Type B pancreatic cell (in vitro differentiated cells): ENCODE measurements at regions not wholly inside any gene's neighbourhood (a gene's known extent, or its start where the extent isn't known, plus 50 kb on each side); places are given as distances from the start of the nearest gene placed in this dataset.

Experiments
- DNase-seq: peaks from one replicate; pipeline ENCODE4 v3.0.0; 2021; ENCODE audit warnings: mixed read lengths; ENCODE audit not compliant: unreplicated experiment; ENCODE audit errors: extremely low spot score
- H3K27ac Mint-ChIP-seq: 2 replicates; pipeline ENCODE4 v1.8.0; 2021; ENCODE audit warnings: mild to moderate bottlenecking, mixed read lengths
- H3K27me3 Mint-ChIP-seq: 2 replicates; pipeline ENCODE4 v1.8.0; 2021; ENCODE audit warnings: mixed read lengths
- H3K36me3 Mint-ChIP-seq: 2 replicates; pipeline ENCODE4 v1.8.0; 2021; ENCODE audit warnings: mixed read lengths
- H3K4me1 Mint-ChIP-seq: one replicate; pipeline ENCODE4 v1.8.0; 2021; ENCODE audit warnings: mixed read lengths; ENCODE audit not compliant: unreplicated experiment
- H3K4me3 Mint-ChIP-seq: 2 replicates; pipeline ENCODE4 v1.8.0; 2021; ENCODE audit warnings: mild to moderate bottlenecking, mixed read lengths
- H3K9me3 Mint-ChIP-seq: 2 replicates; pipeline ENCODE4 v1.8.0; 2021; ENCODE audit warnings: mixed read lengths
- CTCF ChIP-seq: fragments of 200-600 bp; sonication (generic); conservative IDR thresholded peaks from 2 replicates; pipeline ENCODE4 v1.5.0; 2021; ENCODE audit warnings: antibody characterized with exemption, mild to moderate bottlenecking

GRCh38 chr20:11766961-11767360, 150.7 kb upstream of the BTBD3 start:
- DNase-seq: no peak
- peaks cover 13% of the 10 kb centered on the region for H3K27me3 Mint-ChIP-seq
- TF ChIP-seq CTCF: no peak

GRCh38 chr20:11769825-11770224, 147.9 kb upstream of the BTBD3 start:
- Mint-ChIP-seq H3K36me3 (no peaks in the 10 kb centered on the region), H3K9me3 (peaks cover 4% of the 10 kb centered on the region), H3K4me3 (no peak overlapping the region), H3K27ac (no peak overlapping the region), H3K27me3 (peaks cover 8% of the 10 kb centered on the region), H3K4me1 (peaks cover 13% of the 10 kb centered on the region)
- TF ChIP-seq CTCF: no peak
- no peak for DNase-seq

More at GRCh38 chr20:11766961-11767360, 150.7 kb upstream of the BTBD3 start:
- Mint-ChIP-seq H3K4me1 (peaks cover 13% of the 10 kb centered on the region), H3K27ac (no peak overlapping the region), H3K4me3 (no peak overlapping the region), H3K36me3 (no peaks in the 10 kb centered on the region), H3K9me3 (no peaks in the 10 kb centered on the region)

- Mint-ChIP-seq H3K27me3 (peaks cover 8% of the 10 kb centered on the region), H3K9me3 (peaks cover 8% of the 10 kb centered on the region), H3K4me3 (no peak overlapping the region), H3K4me1 (peaks cover under 1% of the 10 kb centered on the region), H3K36me3 (no peaks in the 10 kb centered on the region), H3K27ac (no peak overlapping the region)
- no peak for DNase-seq
- no peak for TF ChIP-seq CTCF
Measured at GRCh38 chr20:11772226-11772730, 145.4 kb upstream of the BTBD3 start.

GRCh38 chr20:11776687-11777086, 141.0 kb upstream of the BTBD3 start:
- no peaks in the 10 kb centered on the region for H3K27me3 Mint-ChIP-seq
- no peak overlapping the region for H3K4me3 Mint-ChIP-seq
- no peak for TF ChIP-seq CTCF
- no peak overlapping the region for H3K27ac Mint-ChIP-seq
- DNase-seq: no peak
- peaks cover 10% of the 10 kb centered on the region for H3K4me1 Mint-ChIP-seq
- no peaks in the 10 kb centered on the region for H3K36me3 Mint-ChIP-seq
- H3K9me3 Mint-ChIP-seq: peaks cover 8% of the 10 kb centered on the region

- Mint-ChIP-seq H3K4me3 (no peak overlapping the region), H3K27ac (no peak overlapping the region), H3K4me1 (peaks cover 10% of the 10 kb centered on the region), H3K36me3 (no peaks in the 10 kb centered on the region), H3K9me3 (peaks cover 5% of the 10 kb centered on the region), H3K27me3 (no peaks in the 10 kb centered on the region)
- no peak for DNase-seq
- no peak for TF ChIP-seq CTCF
Measured at GRCh38 chr20:11777387-11778205, 140.1 kb upstream of the BTBD3 start.
